Erythroblast (primary cell): ENCODE measurements at regions not wholly inside any gene's neighbourhood (a gene's known extent, or its start where the extent isn't known, plus 50 kb on each side); places are given as distances from the start of the nearest gene placed in this dataset.
"Not testable (repeated sequence)": the region's sequence is repeated elsewhere in the genome, so short reads cannot be mapped to it uniquely, and the experiment has no call there.

ENCODE experiments used
- DNase-seq, 2 experiments: peaks; one replicate each; lab custom pipeline; 2025; lab: John Stamatoyannopoulos, UW
- GATA1 ChIP-seq: IDR thresholded peaks from 2 replicates; pipeline ENCODE4 v1.6.1; 2011; ENCODE audit warnings: low read depth, mild to moderate bottlenecking, control low read depth, low read length, moderate library complexity
- POLR2A ChIP-seq: IDR thresholded peaks from 2 replicates; pipeline ENCODE4 v1.6.1; 2011; ENCODE audit warnings: mild to moderate bottlenecking, low read length

- TF ChIP-seq POLR2A (no peak), GATA1 (no peak)
- peak; percentile 18 to 50 for DNase-seq
Measured at GRCh38 chr11:42770444-42771065, 541.2 kb upstream of the API5 start.

- TF ChIP-seq POLR2A (no peak), GATA1 (no peak)
- DNase-seq, result no peak
Measured at GRCh38 chr11:42772886-42773285, 538.9 kb upstream of the API5 start.

GRCh38 chr11:42773729-42774128, 538.1 kb upstream of the API5 start:
- TF ChIP-seq GATA1 (no peak), POLR2A (no peak)
- DNase-seq, result no peak

- TF ChIP-seq GATA1, result no peak
- no peak for TF ChIP-seq POLR2A
- DNase-seq, result no peak
Measured at GRCh38 chr11:42774567-42774966, 537.2 kb upstream of the API5 start.

GRCh38 chr11:42777776-42778175, 534.0 kb upstream of the API5 start:
- DNase-seq, result no peak
- no peak for TF ChIP-seq POLR2A

- TF ChIP-seq GATA1 (no peak), POLR2A (no peak)
- no peak for DNase-seq
Measured at GRCh38 chr11:42778193-42778592, 533.6 kb upstream of the API5 start.

GRCh38 chr11:42779555-42779954, 532.2 kb upstream of the API5 start:
- TF ChIP-seq POLR2A, result no peak
- no peak for TF ChIP-seq GATA1
- no peak for DNase-seq

GRCh38 chr11:42786981-42787380, 524.8 kb upstream of the API5 start:
- TF ChIP-seq GATA1 (no peak), POLR2A (no peak)

GRCh38 chr11:42795483-42795882, 516.3 kb upstream of the API5 start:
- not testable (repeated sequence) for DNase-seq

More at GRCh38 chr11:42786981-42787380, 524.8 kb upstream of the API5 start:
- DNase-seq, result no peak

GRCh38 chr11:42800041-42800440, 511.8 kb upstream of the API5 start:
- no peak for DNase-seq
- no peak for TF ChIP-seq POLR2A
- TF ChIP-seq GATA1, result no peak

- no peak for TF ChIP-seq GATA1
- no peak for TF ChIP-seq POLR2A
- DNase-seq, result no peak
Measured at GRCh38 chr11:42802201-42802899, 509.4 kb upstream of the API5 start.

GRCh38 chr11:42806191-42806590, 505.6 kb upstream of the API5 start:
- TF ChIP-seq POLR2A (no peak), GATA1 (no peak)
- DNase-seq, result no peak

- TF ChIP-seq GATA1 (no peak), POLR2A (no peak)
- no peak for DNase-seq
Measured at GRCh38 chr11:42812361-42812760, 499.4 kb upstream of the API5 start.

- DNase-seq, result no peak
- TF ChIP-seq POLR2A (no peak), GATA1 (no peak)
Measured at GRCh38 chr11:42812960-42813359, 498.8 kb upstream of the API5 start.

GRCh38 chr11:42816471-42816870, 495.3 kb upstream of the API5 start:
- no peak for DNase-seq
- TF ChIP-seq GATA1, result no peak
- no peak for TF ChIP-seq POLR2A

- no peak for DNase-seq
- no peak for TF ChIP-seq GATA1
- TF ChIP-seq POLR2A, result no peak
Measured at GRCh38 chr11:42819126-42819525, 492.7 kb upstream of the API5 start.

- not testable (repeated sequence) for DNase-seq
Measured at GRCh38 chr11:42822188-42822587, 489.6 kb upstream of the API5 start.
